ENCODE measurements at regions not wholly inside any gene's neighbourhood (a gene's known extent, or its start where the extent isn't known, plus 50 kb on each side); places are given as distances from the start of the nearest gene placed in this dataset.

- H3K9ac ChIP-seq (ENCODE audit: low read length) = no peak overlapping the region
- H2AFZ ChIP-seq (ENCODE audit: low read depth, low read length) = no peak overlapping the region
- H4K20me1 ChIP-seq (ENCODE audit: insufficient read depth) = no peaks in the 10 kb centered on the region
- H3K27me3 ChIP-seq (ENCODE audit: insufficient read depth, low read depth, low read length) = no peaks in the 10 kb centered on the region
- no peaks in the 10 kb centered on the region for H3K79me2 ChIP-seq (replicated peaks; ENCODE audit: insufficient read depth, low read length)
- no peaks in the 10 kb centered on the region for H3K9me3 ChIP-seq (ENCODE audit: low read length)
- H3F3A ChIP-seq (ENCODE audit: insufficient read depth, low read length, poor library complexity, severe bottlenecking) = no peaks in the 10 kb centered on the region
- no peak overlapping the region for H3K4me2 ChIP-seq (ENCODE audit: low read length)
- no peaks in the 10 kb centered on the region for H3K36me3 ChIP-seq (ENCODE audit: insufficient read depth, low read length)
- H3K4me3 ChIP-seq (ENCODE audit: low read length) = no peak overlapping the region
- H3K27ac ChIP-seq (ENCODE audit: low read length) = no peak overlapping the region
- H3K9me2 ChIP-seq (ENCODE audit: insufficient read depth, low read length) = no peaks in the 10 kb centered on the region
- TF ChIP-seq REST (IDR thresholded peaks at IDR 0.05; ENCODE audit: borderline replicate concordance) = no peak
Measured at GRCh38 chr5:74017786-74018211, 391.8 kb downstream of the ARHGEF28 start.

- no peak overlapping the region for H3K9ac ChIP-seq (ENCODE audit: low read length)
- H3K79me2 ChIP-seq (replicated peaks; ENCODE audit: insufficient read depth, low read length) = no peaks in the 10 kb centered on the region
- H3F3A ChIP-seq (ENCODE audit: insufficient read depth, low read length, poor library complexity, severe bottlenecking) = no peaks in the 10 kb centered on the region
- no peak overlapping the region for H3K4me3 ChIP-seq (ENCODE audit: low read length)
- no peak overlapping the region for H3K4me2 ChIP-seq (ENCODE audit: low read length)
- H2AFZ ChIP-seq (ENCODE audit: low read depth, low read length) = no peak overlapping the region
- TF ChIP-seq SMC3 (conservative IDR thresholded peaks at IDR 0.05; ENCODE audit: poor library complexity) = no peak
- TF ChIP-seq TAF1 (IDR thresholded peaks at IDR 0.05; ENCODE audit: low read depth) = no peak
- no peak for TF ChIP-seq REST (IDR thresholded peaks at IDR 0.05; ENCODE audit: borderline replicate concordance)
- TF ChIP-seq POLR2AphosphoS5 (IDR thresholded peaks at IDR 0.05) = no peak
- no peak for TF ChIP-seq EZH2 (IDR thresholded peaks at IDR 0.05; ENCODE audit: borderline replicate concordance, insufficient read depth, low read length, poor library complexity, severe bottlenecking)
- no peak for TF ChIP-seq RAD21 (conservative IDR thresholded peaks at IDR 0.05)
- TF ChIP-seq EP300 (conservative IDR thresholded peaks at IDR 0.05; ENCODE audit: poor library complexity, severe bottlenecking) = no peak
- H3K9me2 ChIP-seq (ENCODE audit: insufficient read depth, low read length) = no peaks in the 10 kb centered on the region
- no peaks in the 10 kb centered on the region for H3K9me3 ChIP-seq (ENCODE audit: low read length)
- no peaks in the 10 kb centered on the region for H3K27me3 ChIP-seq (ENCODE audit: insufficient read depth, low read depth, low read length)
- H3K36me3 ChIP-seq (ENCODE audit: insufficient read depth, low read length) = no peaks in the 10 kb centered on the region
- H3K27ac ChIP-seq (ENCODE audit: low read length) = no peak overlapping the region
- no peaks in the 10 kb centered on the region for H4K20me1 ChIP-seq (ENCODE audit: insufficient read depth)
Measured at GRCh38 chr5:74017112-74017511, 391.1 kb downstream of the ARHGEF28 start.

- no peaks in the 10 kb centered on the region for H4K20me1 ChIP-seq (ENCODE audit: insufficient read depth)
- H3K79me2 ChIP-seq (replicated peaks; ENCODE audit: insufficient read depth, low read length) = no peaks in the 10 kb centered on the region
- TF ChIP-seq CTCF (IDR thresholded peaks at IDR 0.05; ENCODE audit: poor library complexity, severe bottlenecking) (no peak), EZH2 (IDR thresholded peaks at IDR 0.05; ENCODE audit: borderline replicate concordance, insufficient read depth, low read length, poor library complexity, severe bottlenecking) (no peak), POLR2AphosphoS5 (IDR thresholded peaks at IDR 0.05) (no peak), RAD21 (conservative IDR thresholded peaks at IDR 0.05) (no peak), EP300 (conservative IDR thresholded peaks at IDR 0.05; ENCODE audit: poor library complexity, severe bottlenecking) (no peak), SMC3 (conservative IDR thresholded peaks at IDR 0.05; ENCODE audit: poor library complexity) (no peak), TAF1 (IDR thresholded peaks at IDR 0.05; ENCODE audit: low read depth) (no peak), MXI1 (conservative IDR thresholded peaks at IDR 0.05; ENCODE audit: poor library complexity, severe bottlenecking) (no peak), REST (IDR thresholded peaks at IDR 0.05; ENCODE audit: borderline replicate concordance) (no peak)
- no peaks in the 10 kb centered on the region for H3K36me3 ChIP-seq (ENCODE audit: insufficient read depth, low read length)
- no peaks in the 10 kb centered on the region for H3K9me2 ChIP-seq (ENCODE audit: insufficient read depth, low read length)
- H3K4me2 ChIP-seq (ENCODE audit: low read length) = no peak overlapping the region
- no peak overlapping the region for H2AFZ ChIP-seq (ENCODE audit: low read depth, low read length)
- H3K27ac ChIP-seq (ENCODE audit: low read length) = no peak overlapping the region
- H3K27me3 ChIP-seq (ENCODE audit: insufficient read depth, low read depth, low read length) = no peaks in the 10 kb centered on the region
- no peak overlapping the region for H3K9ac ChIP-seq (ENCODE audit: low read length)
- no peak overlapping the region for H3K4me3 ChIP-seq (ENCODE audit: low read length)
- no peaks in the 10 kb centered on the region for H3F3A ChIP-seq (ENCODE audit: insufficient read depth, low read length, poor library complexity, severe bottlenecking)
- no peaks in the 10 kb centered on the region for H3K9me3 ChIP-seq (ENCODE audit: low read length)
Measured at GRCh38 chr5:74016373-74016772, 390.4 kb downstream of the ARHGEF28 start.
